GM12891 (cell line): ENCODE measurements at regions not wholly inside any gene's neighbourhood (a gene's known extent, or its start where the extent isn't known, plus 50 kb on each side); places are given as distances from the start of the nearest gene placed in this dataset.
"Not testable (repeated sequence)": the region's sequence is repeated elsewhere in the genome, so short reads cannot be mapped to it uniquely, and the experiment has no call there.

Experiments used
- DNase-seq: peaks from one replicate; pipeline ENCODE4 v3.0.0; 2011; ENCODE audit warnings: low spot score; ENCODE audit not compliant: insufficient read length
- FAIRE-seq: peaks from 2 replicates; lab custom pipeline; 2011; peaks lifted over from hg19 to GRCh38; lab: Jason Lieb, UNC
- PAX5 ChIP-seq: IDR thresholded peaks from 2 replicates; pipeline ENCODE4 v1.6.1; 2011; ENCODE audit warnings: low read length, moderate library complexity, mild to moderate bottlenecking; ENCODE audit not compliant: insufficient read depth, severe bottlenecking
- POLR2A ChIP-seq: IDR thresholded peaks from 2 replicates; pipeline ENCODE4 v1.6.1; 2011; ENCODE audit warnings: low read depth, low read length, control low read depth
- POLR2AphosphoS5 ChIP-seq: IDR thresholded peaks from 2 replicates; pipeline ENCODE4 v1.6.1; 2011; ENCODE audit warnings: low read depth, low read length, control low read depth
- POU2F2 ChIP-seq: IDR thresholded peaks from 2 replicates; pipeline ENCODE4 v1.6.1; 2011; ENCODE audit warnings: low read depth, mild to moderate bottlenecking, control low read depth, low read length, moderate library complexity
- SPI1 ChIP-seq: IDR thresholded peaks from 2 replicates; pipeline ENCODE4 v1.6.1; 2011; ENCODE audit warnings: low read depth, low read length, control low read depth
- TAF1 ChIP-seq: IDR thresholded peaks from 2 replicates; pipeline ENCODE4 v1.6.1; 2011; ENCODE audit warnings: low read depth, low read length, control low read depth

- FAIRE-seq (no peak), DNase-seq (no peak)
- TF ChIP-seq SPI1, result no peak
- no peak for TF ChIP-seq POU2F2
- TF ChIP-seq POLR2AphosphoS5, result no peak
- TF ChIP-seq TAF1, result no peak
- no peak for TF ChIP-seq POLR2A
- no peak for TF ChIP-seq PAX5
These were observed 84.7 kb upstream of the ELAC2 start for GRCh38 chr17:13102477-13102876.

GRCh38 chr17:13099926-13100325, 82.1 kb upstream of the ELAC2 start:
- no peak for DNase-seq
- FAIRE-seq, result no peak
- TF ChIP-seq SPI1, result no peak
- no peak for TF ChIP-seq PAX5
- no peak for TF ChIP-seq POLR2A
- TF ChIP-seq POU2F2, result no peak
- no peak for TF ChIP-seq TAF1
- no peak for TF ChIP-seq POLR2AphosphoS5

GRCh38 chr17:13099089-13099735, 81.4 kb upstream of the ELAC2 start:
- no peak for DNase-seq
- no peak for TF ChIP-seq POU2F2
- TF ChIP-seq PAX5, result no peak
- TF ChIP-seq TAF1, result no peak
- no peak for TF ChIP-seq SPI1
- TF ChIP-seq POLR2AphosphoS5, result no peak
- TF ChIP-seq POLR2A, result no peak
- no peak for FAIRE-seq

GRCh38 chr17:13096291-13096690, 78.5 kb upstream of the ELAC2 start:
- TF ChIP-seq SPI1 (no peak), POLR2AphosphoS5 (no peak), PAX5 (no peak), POLR2A (no peak), TAF1 (no peak), POU2F2 (no peak)
- no peak for DNase-seq
- FAIRE-seq, result no peak

DNA sequence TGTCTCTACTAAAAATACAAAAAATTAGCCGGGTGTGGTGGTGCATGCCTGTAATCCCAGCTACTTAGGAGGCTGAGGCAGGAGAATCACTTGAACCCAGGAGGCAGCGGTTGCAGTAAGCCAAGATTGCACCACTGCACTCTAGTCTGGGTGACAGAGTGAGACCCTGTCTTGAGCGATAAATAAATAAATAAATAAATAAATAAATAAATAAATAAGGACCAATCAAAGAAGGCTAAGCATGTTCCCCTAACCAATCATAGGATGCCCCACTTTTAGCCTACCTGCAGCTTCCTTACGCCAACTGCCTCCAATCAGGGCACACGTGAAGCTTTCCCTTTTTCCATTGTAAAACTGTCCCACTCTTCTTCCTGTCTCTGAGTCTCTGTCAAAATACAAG, 74.2 kb upstream of the ELAC2 start:
- FAIRE-seq, result not testable (repeated sequence)

DNA sequence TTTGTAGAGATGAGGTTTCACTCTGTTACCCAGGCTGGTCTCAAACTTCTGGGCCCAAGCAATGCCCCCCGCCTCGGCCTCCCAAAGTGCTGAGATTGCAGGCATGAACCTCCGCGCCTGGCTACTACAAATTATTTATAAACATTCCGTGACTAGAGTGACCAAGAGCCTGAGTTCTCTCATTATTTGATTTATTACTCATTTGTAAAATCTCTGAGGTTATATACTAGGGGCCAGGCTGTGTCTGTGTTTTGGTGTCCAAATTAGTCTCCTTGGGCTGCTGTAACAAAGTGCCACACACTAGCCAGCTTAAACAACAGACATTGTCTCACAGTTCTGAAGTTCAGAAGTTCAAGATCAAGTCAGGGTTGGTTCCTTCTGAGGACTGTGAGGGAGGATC, 70.8 kb upstream of the ELAC2 start:
- DNase-seq, result no peak
- TF ChIP-seq PAX5 (no peak), SPI1 (no peak), TAF1 (no peak), POLR2A (no peak), POLR2AphosphoS5 (no peak), POU2F2 (no peak)
- no peak for FAIRE-seq

More for the DNA sequence above, 74.2 kb upstream of the ELAC2 start:
- not testable (repeated sequence) for DNase-seq

DNA sequence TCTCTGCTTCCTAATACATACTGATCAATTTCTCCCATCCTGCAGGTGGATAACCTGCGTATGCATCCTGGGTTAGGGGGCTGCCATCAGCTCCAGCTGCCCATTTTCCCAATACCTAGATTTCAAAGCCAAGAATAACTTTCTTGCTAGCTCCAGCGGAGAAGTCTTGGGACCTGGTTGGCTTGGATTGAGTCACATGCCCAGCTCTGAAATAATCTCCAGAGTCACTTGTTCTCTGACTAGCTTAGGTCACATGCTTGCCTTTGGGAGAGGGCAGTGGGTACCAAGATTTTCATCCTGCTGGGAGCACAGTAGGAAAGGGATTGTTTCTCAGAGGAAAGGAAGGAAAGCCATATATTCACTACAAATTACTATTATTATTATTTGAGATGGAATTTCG, 70.0 kb upstream of the ELAC2 start:
- no peak for FAIRE-seq
- DNase-seq, result no peak
- TF ChIP-seq TAF1 (no peak), SPI1 (no peak)

GRCh38 chr17:13086142-13086769, 68.4 kb upstream of the ELAC2 start:
- FAIRE-seq (no peak), DNase-seq (no peak)
- no peak for TF ChIP-seq PAX5
- TF ChIP-seq POU2F2, result no peak
- TF ChIP-seq SPI1, result no peak
- TF ChIP-seq POLR2A, result no peak
- no peak for TF ChIP-seq TAF1
- TF ChIP-seq POLR2AphosphoS5, result no peak

GRCh38 chr17:13085578-13085977, 67.8 kb upstream of the ELAC2 start:
- FAIRE-seq, result no peak
- DNase-seq, result no peak
- TF ChIP-seq SPI1 (peak; percentile 86), POLR2AphosphoS5 (no peak)

DNA sequence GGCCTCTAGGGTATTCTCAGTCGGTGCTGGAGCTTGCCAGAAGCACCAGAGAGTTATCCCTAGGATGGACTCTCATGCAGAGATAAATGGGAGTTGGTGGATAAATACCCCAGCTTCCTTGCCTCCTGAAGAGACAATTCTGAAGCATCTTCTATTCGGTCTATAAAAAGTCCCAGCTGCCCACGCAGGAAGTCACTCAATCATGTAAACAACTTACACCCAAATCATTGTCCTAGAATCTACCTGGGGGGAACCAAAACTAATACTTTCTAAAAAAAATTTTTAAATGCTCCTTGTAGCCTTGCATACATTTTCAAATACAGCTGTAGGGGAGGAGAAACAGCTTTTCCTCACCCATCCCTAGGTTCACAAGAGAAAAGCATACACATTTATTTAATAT, 66.6 kb upstream of the ELAC2 start:
- no peak for FAIRE-seq
- TF ChIP-seq POLR2AphosphoS5, result no peak

DNA sequence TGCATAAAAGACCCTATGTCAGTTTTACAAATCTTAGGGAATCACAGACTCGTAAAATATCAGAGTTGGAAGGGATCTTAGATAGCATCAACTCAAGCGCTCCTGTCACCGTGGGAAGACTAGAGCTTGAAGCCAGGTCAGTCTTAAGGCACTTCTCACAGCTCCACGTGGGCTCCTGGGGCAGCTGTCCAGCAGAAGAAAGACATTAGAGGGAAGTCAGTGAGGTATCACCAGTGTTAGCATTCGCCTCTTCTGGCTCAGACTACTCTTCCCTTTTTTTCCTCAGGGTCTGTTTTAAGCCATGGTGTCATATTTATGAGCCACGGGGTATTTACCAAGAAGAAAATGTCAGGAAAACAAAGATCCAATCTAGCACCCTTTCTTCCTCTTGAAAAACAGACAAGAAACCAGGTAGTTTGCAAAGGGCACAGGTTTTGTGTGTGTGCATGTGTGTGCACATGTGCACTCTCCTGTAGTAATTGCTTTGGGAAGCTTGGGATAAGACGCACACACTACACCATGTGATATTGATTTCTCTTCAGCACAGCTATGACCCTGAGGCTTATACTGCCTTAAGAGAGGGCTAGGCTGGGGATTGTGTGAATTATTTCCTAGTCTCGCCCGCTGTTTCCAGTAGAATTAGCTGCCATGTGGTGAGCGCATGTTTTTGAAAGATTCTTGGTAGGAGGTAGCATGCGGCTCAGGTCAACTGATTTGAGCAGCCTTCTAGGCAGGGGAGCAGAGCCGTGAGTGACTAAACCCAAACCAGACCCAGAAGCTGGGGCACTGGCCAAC, 61.0 kb upstream of the ELAC2 start:
- TF ChIP-seq POU2F2 (no peak), POLR2AphosphoS5 (no peak), POLR2A (no peak), TAF1 (no peak), PAX5 (no peak), SPI1 (no peak)
- FAIRE-seq (no peak), DNase-seq (no peak)

More for the DNA sequence above, 66.6 kb upstream of the ELAC2 start:
- DNase-seq, result no peak
